Upper lobe of right lung (tissue), 1 donor: ENCODE measurements at regions not wholly inside any gene's neighbourhood (a gene's known extent, or its start where the extent isn't known, plus 50 kb on each side); places are given as distances from the start of the nearest gene placed in this dataset.

Experiments used
- ATAC-seq: fragments of 200-7000 bp; cut with Tn5 transposase; one replicate; pipeline ENCODE4 v1.9.1; 2020; ENCODE audit warnings: mild to moderate bottlenecking, moderate library complexity
- DNase-seq: peaks from one replicate; pipeline ENCODE4 v3.0.0-alpha.2; 2020
- H3K27ac ChIP-seq: fragments of 200-600 bp; one replicate; pipeline ENCODE4 v1.8.0; 2022
- H3K27me3 ChIP-seq: fragments of 200-600 bp; one replicate; pipeline ENCODE4 v1.8.0; 2022; ENCODE audit warnings: mild to moderate bottlenecking
- H3K36me3 ChIP-seq: fragments of 200-600 bp; one replicate; pipeline ENCODE4 v1.8.0; 2022
- H3K4me1 ChIP-seq: fragments of 200-600 bp; one replicate; pipeline ENCODE4 v1.8.0; 2022
- H3K4me3 ChIP-seq: fragments of 200-600 bp; one replicate; pipeline ENCODE4 v1.8.0; 2022; ENCODE audit warnings: mild to moderate bottlenecking
- H3K9me3 ChIP-seq: fragments of 200-600 bp; one replicate; pipeline ENCODE4 v1.8.0; 2022
- intact Hi-C: fragments of 100-400 bp; cut with DNase I; formaldehyde crosslinking; loops from one replicate; pipeline ENCODE4 v1.11.0; 2022
- TF ChIP-seq, protein P1 (sequence below): fragments of 200-600 bp; IDR thresholded peaks from one replicate; pipeline ENCODE4 v1.8.0; 2022; ENCODE audit warnings: antibody characterized with exemption
- donor health status: DM: no; HTN: yes; CAD: no; lungs with severe emphysema.

DNA sequence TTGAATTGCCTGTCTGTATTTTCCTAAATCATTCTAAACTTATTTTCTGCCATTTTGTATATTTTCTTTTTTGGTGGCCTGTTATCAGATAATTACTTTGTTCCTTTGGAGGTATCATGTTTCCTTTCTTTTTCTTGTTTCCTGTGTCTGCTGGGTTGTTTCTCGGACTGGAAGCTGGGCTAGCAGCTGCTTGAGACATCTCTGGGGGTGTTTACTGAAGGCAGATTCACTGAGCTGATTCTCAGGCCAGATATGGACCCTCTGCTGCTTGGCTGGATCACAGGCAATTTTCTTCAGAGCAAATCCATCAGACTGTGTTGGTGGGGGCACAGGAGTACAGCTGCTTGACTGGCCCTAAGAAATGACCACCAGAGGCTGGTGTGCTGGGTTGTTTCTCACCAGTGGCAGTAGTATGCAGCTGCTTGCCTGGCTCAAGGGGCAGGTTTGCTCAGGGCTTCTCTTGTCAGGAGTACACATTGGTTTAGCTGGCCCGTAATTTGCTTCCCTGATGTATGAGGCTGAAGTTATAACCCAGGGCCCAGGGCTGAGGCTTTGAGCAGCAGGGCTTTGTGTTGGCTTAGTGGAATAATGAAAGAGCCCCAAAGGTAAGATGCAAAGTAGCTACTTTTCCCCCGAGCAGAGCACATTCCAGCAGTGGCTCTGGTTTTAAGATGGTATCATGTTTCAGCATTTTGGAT, 680.6 kb downstream of the TECRL start:
- DNase-seq (no peak), ATAC-seq (no peak)
- no peaks in the 10 kb centered on the region for H3K4me1 ChIP-seq
- no peaks in the 10 kb centered on the region for H3K9me3 ChIP-seq
- H3K27ac ChIP-seq = no peak overlapping the region
- no peaks in the 10 kb centered on the region for H3K36me3 ChIP-seq
- intact Hi-C loops = no loop called here
- no peaks in the 10 kb centered on the region for H3K27me3 ChIP-seq
- no peak overlapping the region for H3K4me3 ChIP-seq
- TF ChIP-seq, protein P1, sequence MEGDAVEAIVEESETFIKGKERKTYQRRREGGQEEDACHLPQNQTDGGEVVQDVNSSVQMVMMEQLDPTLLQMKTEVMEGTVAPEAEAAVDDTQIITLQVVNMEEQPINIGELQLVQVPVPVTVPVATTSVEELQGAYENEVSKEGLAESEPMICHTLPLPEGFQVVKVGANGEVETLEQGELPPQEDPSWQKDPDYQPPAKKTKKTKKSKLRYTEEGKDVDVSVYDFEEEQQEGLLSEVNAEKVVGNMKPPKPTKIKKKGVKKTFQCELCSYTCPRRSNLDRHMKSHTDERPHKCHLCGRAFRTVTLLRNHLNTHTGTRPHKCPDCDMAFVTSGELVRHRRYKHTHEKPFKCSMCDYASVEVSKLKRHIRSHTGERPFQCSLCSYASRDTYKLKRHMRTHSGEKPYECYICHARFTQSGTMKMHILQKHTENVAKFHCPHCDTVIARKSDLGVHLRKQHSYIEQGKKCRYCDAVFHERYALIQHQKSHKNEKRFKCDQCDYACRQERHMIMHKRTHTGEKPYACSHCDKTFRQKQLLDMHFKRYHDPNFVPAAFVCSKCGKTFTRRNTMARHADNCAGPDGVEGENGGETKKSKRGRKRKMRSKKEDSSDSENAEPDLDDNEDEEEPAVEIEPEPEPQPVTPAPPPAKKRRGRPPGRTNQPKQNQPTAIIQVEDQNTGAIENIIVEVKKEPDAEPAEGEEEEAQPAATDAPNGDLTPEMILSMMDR = no peak

DNA sequence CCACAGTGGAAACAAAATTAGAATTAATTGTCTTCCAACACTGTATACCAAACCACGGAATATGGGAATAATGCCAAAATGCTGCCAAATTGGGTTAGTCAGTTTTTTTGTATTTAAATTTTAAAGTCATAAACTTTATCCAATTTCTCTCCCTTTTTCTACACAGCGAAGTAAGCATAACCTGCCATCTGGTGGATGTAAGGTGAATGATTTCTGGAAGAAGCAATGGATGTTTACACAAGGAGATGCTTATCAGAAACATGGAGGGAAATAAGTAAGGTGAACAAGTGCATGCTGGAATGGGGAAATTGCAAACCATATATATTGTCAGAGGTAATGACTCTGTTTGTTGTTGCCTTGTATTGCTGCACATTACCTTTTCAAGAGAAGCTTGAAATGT, 691.9 kb downstream of the TECRL start:
- Histone ChIP-seq H3K36me3 (no peaks in the 10 kb centered on the region), H3K4me3 (no peak overlapping the region), H3K27ac (no peak overlapping the region), H3K27me3 (no peaks in the 10 kb centered on the region), H3K4me1 (no peaks in the 10 kb centered on the region), H3K9me3 (no peaks in the 10 kb centered on the region)
- DNase-seq (no peak), ATAC-seq (no peak)
- intact Hi-C loops = no loop called here
- TF ChIP-seq, protein P1 = peak; percentile 21

DNA sequence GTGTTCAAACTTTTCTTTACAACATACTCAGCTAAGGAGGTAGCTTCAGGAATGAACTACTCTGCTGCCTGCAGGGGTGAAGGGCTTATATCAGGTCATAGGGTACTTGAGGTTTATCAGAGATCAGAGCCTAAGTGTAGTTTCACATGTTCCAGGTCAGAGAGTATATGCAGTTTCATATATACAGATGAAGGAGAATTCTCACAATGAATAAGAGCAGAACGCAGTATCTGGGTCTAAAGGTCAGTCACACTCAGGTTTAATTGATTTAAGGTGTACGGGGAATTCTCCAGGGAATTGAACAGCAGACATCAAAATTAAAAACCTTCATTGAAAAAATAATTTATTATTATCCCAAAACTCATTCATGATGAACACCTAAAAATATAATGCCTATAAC, 700.6 kb downstream of the TECRL start:
- intact Hi-C loops = no loop called here
- Histone ChIP-seq H3K4me1 (no peaks in the 10 kb centered on the region), H3K27ac (no peak overlapping the region), H3K36me3 (no peaks in the 10 kb centered on the region), H3K4me3 (no peak overlapping the region), H3K27me3 (no peaks in the 10 kb centered on the region), H3K9me3 (no peaks in the 10 kb centered on the region)
- DNase-seq = no peak
- no peak for ATAC-seq
- TF ChIP-seq, protein P1 = no peak

DNA sequence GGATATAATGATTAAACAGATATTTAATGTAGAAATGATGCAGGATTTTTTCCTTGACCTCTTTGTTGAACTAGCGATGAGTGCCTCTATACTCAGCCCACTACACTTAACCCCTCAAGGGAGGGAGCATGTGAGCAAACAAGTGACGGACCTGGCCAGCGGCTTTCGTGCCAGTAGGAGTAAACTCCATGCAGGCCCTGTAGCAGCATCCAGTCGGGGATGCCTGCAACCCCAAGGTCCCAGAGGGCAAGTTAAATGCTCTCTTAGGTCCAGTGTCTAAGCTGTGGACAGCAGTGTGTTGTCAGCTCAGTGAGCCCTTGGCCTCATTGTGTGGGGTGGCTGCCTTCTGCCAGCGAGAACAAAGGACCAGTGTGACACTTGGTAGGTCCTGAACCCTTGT, 708.7 kb downstream of the TECRL start:
- Histone ChIP-seq H3K27me3 (no peaks in the 10 kb centered on the region), H3K4me3 (no peak overlapping the region), H3K9me3 (no peaks in the 10 kb centered on the region), H3K4me1 (no peaks in the 10 kb centered on the region), H3K27ac (no peak overlapping the region), H3K36me3 (no peaks in the 10 kb centered on the region)
- TF ChIP-seq, protein P1 = no peak
- DNase-seq (no peak), ATAC-seq (no peak)
- intact Hi-C loops = no loop called here

DNA sequence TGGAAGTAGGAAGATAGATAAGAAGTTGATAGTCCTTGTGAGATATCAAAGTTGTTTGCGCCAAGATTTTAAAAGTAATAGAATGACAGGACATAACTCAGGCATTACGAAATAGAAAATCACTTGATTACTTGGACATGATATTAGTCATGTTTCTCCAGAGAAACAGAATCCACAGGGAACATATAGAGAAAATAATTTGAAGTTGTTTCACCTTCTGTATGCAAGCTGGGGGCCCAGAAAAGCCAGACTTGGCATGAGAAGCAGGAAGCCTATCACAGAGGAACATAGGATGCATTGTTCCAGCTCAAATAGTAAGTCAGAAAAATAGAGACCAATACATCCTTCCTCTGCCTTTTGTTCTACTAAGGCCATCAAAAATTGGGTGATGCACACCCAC, 715.9 kb downstream of the TECRL start:
- H3K4me3 ChIP-seq = no peak overlapping the region
- no peaks in the 10 kb centered on the region for H3K9me3 ChIP-seq
- intact Hi-C loops = no loop called here
- TF ChIP-seq, protein P1 = no peak
- DNase-seq (no peak), ATAC-seq (no peak)
- no peaks in the 10 kb centered on the region for H3K27me3 ChIP-seq
- no peak overlapping the region for H3K27ac ChIP-seq
- no peaks in the 10 kb centered on the region for H3K4me1 ChIP-seq
- H3K36me3 ChIP-seq = no peaks in the 10 kb centered on the region

DNA sequence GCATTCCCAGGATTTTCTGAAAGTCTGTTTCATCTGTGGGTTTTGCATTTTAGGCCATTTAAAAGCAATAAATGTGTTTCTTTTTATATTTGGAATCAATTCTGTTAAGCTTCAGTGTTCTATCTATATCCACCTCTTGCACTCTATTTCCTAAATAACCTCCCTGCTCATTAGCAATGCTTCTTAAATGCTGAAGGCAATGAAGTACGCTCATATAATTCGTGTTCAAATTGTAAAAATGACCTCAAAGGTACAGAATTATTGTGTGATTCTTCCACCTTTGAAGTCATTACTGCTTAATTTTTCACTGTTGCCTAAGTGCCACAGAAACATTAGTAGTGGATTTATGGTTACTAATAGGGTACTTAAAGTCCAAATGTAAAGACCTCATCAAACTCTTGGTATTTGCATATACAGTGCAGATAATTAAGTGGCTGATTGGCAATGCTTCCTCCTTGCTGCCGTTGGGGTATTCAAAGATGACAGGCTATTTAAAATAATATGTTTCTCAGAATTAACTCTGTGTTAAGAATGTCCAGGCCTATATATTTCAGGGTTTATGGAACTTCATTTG, 730.8 kb downstream of the TECRL start:
- Histone ChIP-seq H3K27ac (no peak overlapping the region), H3K4me1 (no peaks in the 10 kb centered on the region), H3K36me3 (no peaks in the 10 kb centered on the region), H3K27me3 (no peaks in the 10 kb centered on the region), H3K4me3 (no peak overlapping the region), H3K9me3 (no peaks in the 10 kb centered on the region)
- intact Hi-C loops = no loop called here
- TF ChIP-seq, protein P1 = no peak
- ATAC-seq = no peak
- DNase-seq = no peak
